ENCODE measurements at regions not wholly inside any gene's neighbourhood (a gene's known extent, or its start where the extent isn't known, plus 50 kb on each side); places are given as distances from the start of the nearest gene placed in this dataset.

DNA sequence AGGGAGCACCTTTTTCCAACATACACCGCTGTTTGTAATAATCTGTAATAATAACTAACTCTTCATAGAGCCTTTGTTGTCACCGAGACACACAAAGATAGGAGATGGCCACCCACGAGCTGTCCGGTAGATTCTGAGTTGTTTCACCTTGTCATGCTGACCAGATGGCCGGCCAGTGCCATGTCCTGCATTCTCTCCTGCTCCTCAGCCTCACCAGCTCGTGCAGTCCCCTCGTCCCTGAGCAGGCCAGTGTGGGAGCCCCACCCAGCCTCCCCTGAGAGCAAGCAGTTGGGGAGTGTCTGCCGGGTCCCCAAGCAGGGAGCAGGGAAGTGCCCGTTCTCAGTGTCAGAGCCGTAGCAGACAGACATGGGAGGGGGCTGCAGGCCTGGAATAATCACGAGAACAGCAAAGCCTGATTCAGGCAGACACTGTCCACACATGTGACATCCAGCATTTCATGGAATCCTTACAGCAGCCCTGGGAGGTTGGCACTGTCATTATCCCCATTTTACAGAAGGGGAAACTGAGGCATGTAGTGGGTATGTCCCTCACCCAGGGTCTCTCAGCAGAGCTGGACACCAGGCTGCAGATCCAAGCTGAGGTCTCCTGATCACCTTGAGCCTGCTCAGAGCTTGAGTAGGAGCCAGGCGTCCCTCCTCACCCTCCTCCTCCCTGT is 178.5 kb upstream of the CIBAR2 start:
- Histone ChIP-seq H3K9me2 (ENCODE audit: insufficient read depth, low read length) (no peaks in the 10 kb centered on the region), H3K9ac (ENCODE audit: low read length) (no peak overlapping the region)
- TF ChIP-seq POLR2AphosphoS5 (IDR thresholded peaks at IDR 0.05) (no peak), EP300 (conservative IDR thresholded peaks at IDR 0.05; ENCODE audit: poor library complexity, severe bottlenecking) (no peak), SMC3 (conservative IDR thresholded peaks at IDR 0.05; ENCODE audit: poor library complexity) (no peak), EZH2 (IDR thresholded peaks at IDR 0.05; ENCODE audit: borderline replicate concordance, insufficient read depth, low read length, poor library complexity, severe bottlenecking) (no peak), MXI1 (conservative IDR thresholded peaks at IDR 0.05; ENCODE audit: poor library complexity, severe bottlenecking) (no peak), TAF1 (IDR thresholded peaks at IDR 0.05; ENCODE audit: low read depth) (no peak), RAD21 (conservative IDR thresholded peaks at IDR 0.05) (no peak)
- TF ChIP-seq, protein P1, sequence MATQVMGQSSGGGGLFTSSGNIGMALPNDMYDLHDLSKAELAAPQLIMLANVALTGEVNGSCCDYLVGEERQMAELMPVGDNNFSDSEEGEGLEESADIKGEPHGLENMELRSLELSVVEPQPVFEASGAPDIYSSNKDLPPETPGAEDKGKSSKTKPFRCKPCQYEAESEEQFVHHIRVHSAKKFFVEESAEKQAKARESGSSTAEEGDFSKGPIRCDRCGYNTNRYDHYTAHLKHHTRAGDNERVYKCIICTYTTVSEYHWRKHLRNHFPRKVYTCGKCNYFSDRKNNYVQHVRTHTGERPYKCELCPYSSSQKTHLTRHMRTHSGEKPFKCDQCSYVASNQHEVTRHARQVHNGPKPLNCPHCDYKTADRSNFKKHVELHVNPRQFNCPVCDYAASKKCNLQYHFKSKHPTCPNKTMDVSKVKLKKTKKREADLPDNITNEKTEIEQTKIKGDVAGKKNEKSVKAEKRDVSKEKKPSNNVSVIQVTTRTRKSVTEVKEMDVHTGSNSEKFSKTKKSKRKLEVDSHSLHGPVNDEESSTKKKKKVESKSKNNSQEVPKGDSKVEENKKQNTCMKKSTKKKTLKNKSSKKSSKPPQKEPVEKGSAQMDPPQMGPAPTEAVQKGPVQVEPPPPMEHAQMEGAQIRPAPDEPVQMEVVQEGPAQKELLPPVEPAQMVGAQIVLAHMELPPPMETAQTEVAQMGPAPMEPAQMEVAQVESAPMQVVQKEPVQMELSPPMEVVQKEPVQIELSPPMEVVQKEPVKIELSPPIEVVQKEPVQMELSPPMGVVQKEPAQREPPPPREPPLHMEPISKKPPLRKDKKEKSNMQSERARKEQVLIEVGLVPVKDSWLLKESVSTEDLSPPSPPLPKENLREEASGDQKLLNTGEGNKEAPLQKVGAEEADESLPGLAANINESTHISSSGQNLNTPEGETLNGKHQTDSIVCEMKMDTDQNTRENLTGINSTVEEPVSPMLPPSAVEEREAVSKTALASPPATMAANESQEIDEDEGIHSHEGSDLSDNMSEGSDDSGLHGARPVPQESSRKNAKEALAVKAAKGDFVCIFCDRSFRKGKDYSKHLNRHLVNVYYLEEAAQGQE (IDR thresholded peaks at IDR 0.05; ENCODE audit: borderline replicate concordance) = no peak
- TF ChIP-seq, protein P2, sequence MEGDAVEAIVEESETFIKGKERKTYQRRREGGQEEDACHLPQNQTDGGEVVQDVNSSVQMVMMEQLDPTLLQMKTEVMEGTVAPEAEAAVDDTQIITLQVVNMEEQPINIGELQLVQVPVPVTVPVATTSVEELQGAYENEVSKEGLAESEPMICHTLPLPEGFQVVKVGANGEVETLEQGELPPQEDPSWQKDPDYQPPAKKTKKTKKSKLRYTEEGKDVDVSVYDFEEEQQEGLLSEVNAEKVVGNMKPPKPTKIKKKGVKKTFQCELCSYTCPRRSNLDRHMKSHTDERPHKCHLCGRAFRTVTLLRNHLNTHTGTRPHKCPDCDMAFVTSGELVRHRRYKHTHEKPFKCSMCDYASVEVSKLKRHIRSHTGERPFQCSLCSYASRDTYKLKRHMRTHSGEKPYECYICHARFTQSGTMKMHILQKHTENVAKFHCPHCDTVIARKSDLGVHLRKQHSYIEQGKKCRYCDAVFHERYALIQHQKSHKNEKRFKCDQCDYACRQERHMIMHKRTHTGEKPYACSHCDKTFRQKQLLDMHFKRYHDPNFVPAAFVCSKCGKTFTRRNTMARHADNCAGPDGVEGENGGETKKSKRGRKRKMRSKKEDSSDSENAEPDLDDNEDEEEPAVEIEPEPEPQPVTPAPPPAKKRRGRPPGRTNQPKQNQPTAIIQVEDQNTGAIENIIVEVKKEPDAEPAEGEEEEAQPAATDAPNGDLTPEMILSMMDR (IDR thresholded peaks at IDR 0.05; ENCODE audit: poor library complexity, severe bottlenecking) = no peak

DNA sequence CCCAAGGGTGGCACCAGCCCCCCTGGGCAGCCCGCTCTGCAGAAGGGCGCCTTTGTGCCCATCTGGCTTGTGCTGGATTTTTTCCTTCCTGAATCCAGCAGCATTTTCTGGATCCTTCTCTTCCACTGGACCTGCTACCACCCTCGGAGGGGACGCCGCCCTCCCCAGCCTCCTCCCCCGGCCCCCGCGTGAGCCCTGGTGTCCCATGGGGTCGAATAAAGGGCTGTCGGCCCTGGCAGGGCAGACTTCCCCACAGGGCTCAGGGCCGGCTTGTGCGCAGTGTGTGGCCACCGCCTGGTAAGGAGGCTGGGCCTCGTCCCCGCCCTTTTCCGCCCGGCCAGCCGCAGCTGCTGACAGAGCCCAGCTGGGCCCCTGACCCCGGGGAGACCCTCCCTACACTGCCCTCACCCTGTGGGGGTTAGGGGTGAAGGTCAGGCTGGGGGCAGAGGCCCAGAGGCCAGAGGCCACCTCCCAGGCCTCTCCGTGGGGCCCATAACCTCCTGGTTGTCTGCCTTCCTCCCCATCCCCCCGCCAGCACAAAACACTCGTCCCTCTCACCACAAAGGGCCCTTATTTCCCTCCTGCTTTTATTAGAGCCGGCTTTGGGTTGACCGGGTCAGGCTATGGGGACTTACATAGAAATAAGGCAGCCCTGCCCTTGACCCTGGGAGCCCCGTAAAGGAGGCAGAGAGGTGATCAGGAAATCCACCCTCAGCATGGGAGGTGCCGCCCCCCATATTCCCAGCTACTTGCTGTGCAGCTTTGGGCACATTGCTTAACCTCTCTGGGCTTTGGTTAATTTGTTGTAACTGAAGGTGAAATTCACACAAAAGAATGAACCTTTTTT is 179.3 kb upstream of the CIBAR2 start:
- Histone ChIP-seq H4K20me1 (ENCODE audit: insufficient read depth) (no peaks in the 10 kb centered on the region), H3K9me2 (ENCODE audit: insufficient read depth, low read length) (no peaks in the 10 kb centered on the region), H3F3A (ENCODE audit: insufficient read depth, low read length, poor library complexity, severe bottlenecking) (no peaks in the 10 kb centered on the region), H3K4me3 (ENCODE audit: low read length) (no peak overlapping the region), H3K9me3 (ENCODE audit: low read length) (no peaks in the 10 kb centered on the region), H3K79me2 (replicated peaks; ENCODE audit: insufficient read depth, low read length) (no peaks in the 10 kb centered on the region), H3K36me3 (ENCODE audit: insufficient read depth, low read length) (no peaks in the 10 kb centered on the region), H3K27me3 (ENCODE audit: insufficient read depth, low read depth, low read length) (no peaks in the 10 kb centered on the region), H3K27ac (ENCODE audit: low read length) (no peak overlapping the region), H3K9ac (ENCODE audit: low read length) (no peak overlapping the region), H3K4me2 (ENCODE audit: low read length) (no peak overlapping the region), H2AFZ (ENCODE audit: low read depth, low read length) (no peak overlapping the region)
- no peak for TF ChIP-seq RAD21 (conservative IDR thresholded peaks at IDR 0.05)
- no peak for TF ChIP-seq TAF1 (IDR thresholded peaks at IDR 0.05; ENCODE audit: low read depth)

More for the DNA sequence above, 178.5 kb upstream of the CIBAR2 start:
- no peaks in the 10 kb centered on the region for H3K79me2 ChIP-seq (replicated peaks; ENCODE audit: insufficient read depth, low read length)
- no peaks in the 10 kb centered on the region for H3K36me3 ChIP-seq (ENCODE audit: insufficient read depth, low read length)
- no peak overlapping the region for H2AFZ ChIP-seq (ENCODE audit: low read depth, low read length)
- no peaks in the 10 kb centered on the region for H3F3A ChIP-seq (ENCODE audit: insufficient read depth, low read length, poor library complexity, severe bottlenecking)
- no peak overlapping the region for H3K4me3 ChIP-seq (ENCODE audit: low read length)
- no peak overlapping the region for H3K4me2 ChIP-seq (ENCODE audit: low read length)
- no peaks in the 10 kb centered on the region for H3K9me3 ChIP-seq (ENCODE audit: low read length)
- no peaks in the 10 kb centered on the region for H4K20me1 ChIP-seq (ENCODE audit: insufficient read depth)
- H3K27me3 ChIP-seq (ENCODE audit: insufficient read depth, low read depth, low read length) = no peaks in the 10 kb centered on the region
- H3K27ac ChIP-seq (ENCODE audit: low read length) = no peak overlapping the region
